ENCODE measurements at regions not wholly inside any gene's neighbourhood (a gene's known extent, or its start where the extent isn't known, plus 50 kb on each side); places are given as distances from the start of the nearest gene placed in this dataset.

DNA sequence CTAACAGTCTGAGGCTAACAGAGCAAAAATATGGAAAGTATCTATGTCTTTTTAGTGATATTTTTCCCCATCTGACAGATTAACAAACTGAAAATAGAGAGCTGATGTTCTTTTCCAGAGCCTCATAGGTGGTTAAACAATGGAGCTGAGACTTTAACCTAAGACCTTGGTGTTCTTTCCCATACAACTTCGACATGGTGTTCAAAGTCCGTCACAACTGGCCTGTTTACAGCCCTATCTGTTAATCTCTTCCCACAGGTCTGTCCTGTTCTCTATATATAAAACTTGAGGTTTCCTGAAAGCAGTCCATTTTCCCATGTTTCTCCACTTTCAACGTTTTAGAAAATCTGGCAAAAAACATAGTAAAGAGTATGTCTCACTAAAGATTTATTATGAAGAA lies 395.7 kb downstream of the BRINP2 start:
- no peak for ATAC-seq

DNA sequence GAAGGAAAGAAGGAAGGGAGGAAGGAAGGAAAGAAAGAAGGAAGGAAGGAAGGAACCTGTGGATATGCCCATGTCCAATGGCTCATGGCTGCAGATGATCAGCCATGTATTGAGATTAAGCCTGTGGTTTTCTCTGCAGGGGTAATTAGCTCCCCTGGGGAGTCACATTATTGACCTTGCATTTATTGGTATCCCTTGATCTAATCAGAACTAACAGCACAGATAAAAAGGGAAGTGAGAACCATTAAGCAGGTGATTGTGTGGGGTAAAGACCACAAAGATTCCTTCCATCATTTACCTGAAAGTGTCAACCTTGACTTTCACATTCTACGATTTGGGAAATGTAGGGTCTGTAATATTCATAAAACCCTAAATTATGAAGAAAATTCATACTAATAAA lies 390.7 kb downstream of the BRINP2 start:
- H3K9ac ChIP-seq (ENCODE audit: low read length), result no peak overlapping the region
- ChIA-PET CTCF (no interaction called here), POLR2A (ENCODE audit: unreplicated experiment) (no interaction called here)
- ATAC-seq (no peak), DNase-seq (no peak)
- H3K9me3 ChIP-seq (ENCODE audit: low read length), result no peaks in the 10 kb centered on the region
- H3K4me3 ChIP-seq (ENCODE audit: low read length), result no peak overlapping the region
- H3K27ac ChIP-seq (ENCODE audit: low read length), result no peak overlapping the region
- intact Hi-C loops (cut with micrococcal nuclease), result no loop called here
- BruUV-seq (replicated peaks), result no TSS peak
- H3K27me3 ChIP-seq (ENCODE audit: low read length), result no peaks in the 10 kb centered on the region
- TF ChIP-seq EZH2phosphoT487 (IDR thresholded peaks at IDR 0.05; ENCODE audit: borderline replicate concordance, low read length) (no peak), EZH2 (IDR thresholded peaks at IDR 0.05; ENCODE audit: low read length, unreplicated experiment) (no peak)
- TF ChIP-seq, protein P1, sequence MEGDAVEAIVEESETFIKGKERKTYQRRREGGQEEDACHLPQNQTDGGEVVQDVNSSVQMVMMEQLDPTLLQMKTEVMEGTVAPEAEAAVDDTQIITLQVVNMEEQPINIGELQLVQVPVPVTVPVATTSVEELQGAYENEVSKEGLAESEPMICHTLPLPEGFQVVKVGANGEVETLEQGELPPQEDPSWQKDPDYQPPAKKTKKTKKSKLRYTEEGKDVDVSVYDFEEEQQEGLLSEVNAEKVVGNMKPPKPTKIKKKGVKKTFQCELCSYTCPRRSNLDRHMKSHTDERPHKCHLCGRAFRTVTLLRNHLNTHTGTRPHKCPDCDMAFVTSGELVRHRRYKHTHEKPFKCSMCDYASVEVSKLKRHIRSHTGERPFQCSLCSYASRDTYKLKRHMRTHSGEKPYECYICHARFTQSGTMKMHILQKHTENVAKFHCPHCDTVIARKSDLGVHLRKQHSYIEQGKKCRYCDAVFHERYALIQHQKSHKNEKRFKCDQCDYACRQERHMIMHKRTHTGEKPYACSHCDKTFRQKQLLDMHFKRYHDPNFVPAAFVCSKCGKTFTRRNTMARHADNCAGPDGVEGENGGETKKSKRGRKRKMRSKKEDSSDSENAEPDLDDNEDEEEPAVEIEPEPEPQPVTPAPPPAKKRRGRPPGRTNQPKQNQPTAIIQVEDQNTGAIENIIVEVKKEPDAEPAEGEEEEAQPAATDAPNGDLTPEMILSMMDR (conservative IDR thresholded peaks at IDR 0.05; ENCODE audit: low read depth, low read length), result no peak
- H3K79me2 ChIP-seq (ENCODE audit: low read length), result no peaks in the 10 kb centered on the region
- H3K4me2 ChIP-seq (ENCODE audit: low read length), result no peak overlapping the region
- H3K4me1 ChIP-seq (ENCODE audit: insufficient read depth, low read length), result no peaks in the 10 kb centered on the region
- H3F3A ChIP-seq (ENCODE audit: low read length, unreplicated experiment), result no peaks in the 10 kb centered on the region
- H2AFZ ChIP-seq (ENCODE audit: low read length), result no peak overlapping the region
- no peaks in the 10 kb centered on the region for H3K9me2 ChIP-seq (replicated peaks; ENCODE audit: low read length)
- H3K36me3 ChIP-seq (ENCODE audit: low read depth, low read length), result no peaks in the 10 kb centered on the region
- no peaks in the 10 kb centered on the region for H4K20me1 ChIP-seq (ENCODE audit: low read length)

More for the DNA sequence above, 395.7 kb downstream of the BRINP2 start:
- Histone ChIP-seq H3K9ac (ENCODE audit: low read length) (no peak overlapping the region), H3K4me3 (ENCODE audit: low read length) (no peak overlapping the region), H3K79me2 (ENCODE audit: low read length) (no peaks in the 10 kb centered on the region), H3K4me1 (ENCODE audit: insufficient read depth, low read length) (no peaks in the 10 kb centered on the region), H3K27me3 (ENCODE audit: low read length) (no peaks in the 10 kb centered on the region), H3F3A (ENCODE audit: low read length, unreplicated experiment) (no peaks in the 10 kb centered on the region), H4K20me1 (ENCODE audit: low read length) (no peaks in the 10 kb centered on the region), H3K9me2 (replicated peaks; ENCODE audit: low read length) (no peaks in the 10 kb centered on the region), H3K9me3 (ENCODE audit: low read length) (no peaks in the 10 kb centered on the region), H3K27ac (ENCODE audit: low read length) (no peak overlapping the region), H2AFZ (ENCODE audit: low read length) (no peak overlapping the region), H3K36me3 (ENCODE audit: low read depth, low read length) (no peaks in the 10 kb centered on the region), H3K4me2 (ENCODE audit: low read length) (no peak overlapping the region)
- no TSS peak for BruUV-seq (replicated peaks)
- ChIA-PET CTCF (no interaction called here), POLR2A (ENCODE audit: unreplicated experiment) (no interaction called here)
- intact Hi-C loops (cut with micrococcal nuclease), result no loop called here
- no peak for DNase-seq
- TF ChIP-seq EZH2phosphoT487 (IDR thresholded peaks at IDR 0.05; ENCODE audit: borderline replicate concordance, low read length) (no peak), EZH2 (IDR thresholded peaks at IDR 0.05; ENCODE audit: low read length, unreplicated experiment) (no peak)
- TF ChIP-seq, protein P1 (conservative IDR thresholded peaks at IDR 0.05; ENCODE audit: low read depth, low read length), result no peak

DNA sequence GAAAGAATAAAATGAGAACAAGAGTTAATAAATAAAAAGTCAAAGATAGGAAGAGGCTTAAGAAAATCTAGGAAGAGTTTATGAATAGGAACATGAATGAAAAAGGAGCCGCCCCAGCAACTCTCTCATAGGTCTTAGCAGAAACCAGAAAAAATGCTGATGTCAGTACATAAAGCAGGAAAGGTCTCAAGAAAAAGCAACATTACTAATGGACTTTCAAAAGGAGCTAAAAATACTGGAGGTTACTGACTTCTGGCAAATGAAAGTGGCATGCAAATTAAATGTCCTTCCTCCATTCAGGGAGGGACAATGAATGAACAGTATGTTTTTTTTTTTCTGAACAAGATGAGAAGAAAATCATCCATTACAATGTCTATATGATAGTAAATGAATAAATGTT lies 387.6 kb downstream of the BRINP2 start:
- H2AFZ ChIP-seq (ENCODE audit: low read length), result no peak overlapping the region
- DNase-seq, result no peak
- BruUV-seq (replicated peaks), result no TSS peak
- no peaks in the 10 kb centered on the region for H4K20me1 ChIP-seq (ENCODE audit: low read length)
- no peaks in the 10 kb centered on the region for H3K27me3 ChIP-seq (ENCODE audit: low read length)
- H3K4me3 ChIP-seq (ENCODE audit: low read length), result no peak overlapping the region
- H3K9me2 ChIP-seq (replicated peaks; ENCODE audit: low read length), result no peaks in the 10 kb centered on the region
- no peaks in the 10 kb centered on the region for H3K79me2 ChIP-seq (ENCODE audit: low read length)
- ChIA-PET CTCF (no interaction called here), POLR2A (ENCODE audit: unreplicated experiment) (no interaction called here)
- no peaks in the 10 kb centered on the region for H3F3A ChIP-seq (ENCODE audit: low read length, unreplicated experiment)
- ATAC-seq, result no peak
- no peak for TF ChIP-seq EZH2 (IDR thresholded peaks at IDR 0.05; ENCODE audit: low read length, unreplicated experiment)
- H3K4me2 ChIP-seq (ENCODE audit: low read length), result no peak overlapping the region
- H3K27ac ChIP-seq (ENCODE audit: low read length), result no peak overlapping the region
- no peaks in the 10 kb centered on the region for H3K9me3 ChIP-seq (ENCODE audit: low read length)
- intact Hi-C loops (cut with micrococcal nuclease), result no loop called here
- H3K9ac ChIP-seq (ENCODE audit: low read length), result no peak overlapping the region
- no peaks in the 10 kb centered on the region for H3K4me1 ChIP-seq (ENCODE audit: insufficient read depth, low read length)
- no peaks in the 10 kb centered on the region for H3K36me3 ChIP-seq (ENCODE audit: low read depth, low read length)

All from PC-3 (cell line).